ENCODE measurements at regions not wholly inside any gene's neighbourhood (a gene's known extent, or its start where the extent isn't known, plus 50 kb on each side); places are given as distances from the start of the nearest gene placed in this dataset.

- Histone ChIP-seq H3K27me3 (ENCODE audit: insufficient read depth, low read length) (no peaks in the 10 kb centered on the region), H3K4me3 (ENCODE audit: low read length) (no peak overlapping the region), H3K9me3 (ENCODE audit: insufficient read depth, low read depth, low read length) (no peaks in the 10 kb centered on the region), H3K27ac (ENCODE audit: low read depth, low read length) (no peak overlapping the region), H3K4me1 (ENCODE audit: insufficient read depth, low read length) (no peaks in the 10 kb centered on the region), H3K36me3 (ENCODE audit: insufficient read depth, low read length) (no peaks in the 10 kb centered on the region), H3K9ac (ENCODE audit: low read depth, low read length) (no peak overlapping the region)
- 93% methylated on average over 3 of the region's 3 CpGs for whole genome bisulfite sequencing
Measured at GRCh38 chr20:7458459-7458858, 481.8 kb downstream of the HAO1 start.

- H3K4me3 ChIP-seq (ENCODE audit: low read length): no peak overlapping the region
- 83% methylated on average over 1 of the region's 1 CpG for WGBS
Measured at GRCh38 chr20:7459083-7459482, 481.2 kb downstream of the HAO1 start.

GRCh38 chr20:7463290-7463689 lies 477.0 kb downstream of the HAO1 start:
- Histone ChIP-seq H3K36me3 (ENCODE audit: insufficient read depth, low read length) (no peaks in the 10 kb centered on the region), H3K9me3 (ENCODE audit: insufficient read depth, low read depth, low read length) (no peaks in the 10 kb centered on the region), H3K4me3 (ENCODE audit: low read length) (no peak overlapping the region), H3K27ac (ENCODE audit: low read depth, low read length) (no peak overlapping the region), H3K9ac (ENCODE audit: low read depth, low read length) (no peak overlapping the region), H3K27me3 (ENCODE audit: insufficient read depth, low read length) (no peaks in the 10 kb centered on the region), H3K4me1 (ENCODE audit: insufficient read depth, low read length) (no peaks in the 10 kb centered on the region)
- WGBS: no CpG with 5 or more reads among the region's 1 CpG

More at GRCh38 chr20:7459083-7459482, 481.2 kb downstream of the HAO1 start:
- no peaks in the 10 kb centered on the region for H3K9me3 ChIP-seq (ENCODE audit: insufficient read depth, low read depth, low read length)
- H3K27ac ChIP-seq (ENCODE audit: low read depth, low read length): no peak overlapping the region
- no peaks in the 10 kb centered on the region for H3K4me1 ChIP-seq (ENCODE audit: insufficient read depth, low read length)
- no peaks in the 10 kb centered on the region for H3K36me3 ChIP-seq (ENCODE audit: insufficient read depth, low read length)
- H3K9ac ChIP-seq (ENCODE audit: low read depth, low read length): no peak overlapping the region
- H3K27me3 ChIP-seq (ENCODE audit: insufficient read depth, low read length): no peaks in the 10 kb centered on the region

GRCh38 chr20:7470912-7471311 lies 469.3 kb downstream of the HAO1 start:
- H3K9ac ChIP-seq (ENCODE audit: low read depth, low read length): no peak overlapping the region
- H3K9me3 ChIP-seq (ENCODE audit: insufficient read depth, low read depth, low read length): no peaks in the 10 kb centered on the region
- H3K36me3 ChIP-seq (ENCODE audit: insufficient read depth, low read length): no peaks in the 10 kb centered on the region
- no peak overlapping the region for H3K4me3 ChIP-seq (ENCODE audit: low read length)
- WGBS: 46% methylated on average over 2 of the region's 2 CpGs
- no peaks in the 10 kb centered on the region for H3K27me3 ChIP-seq (ENCODE audit: insufficient read depth, low read length)
- no peak overlapping the region for H3K27ac ChIP-seq (ENCODE audit: low read depth, low read length)
- H3K4me1 ChIP-seq (ENCODE audit: insufficient read depth, low read length): no peaks in the 10 kb centered on the region

GRCh38 chr20:7490288-7490687 lies 450.0 kb downstream of the HAO1 start:
- no peak overlapping the region for H3K27ac ChIP-seq (ENCODE audit: low read depth, low read length)
- no peak overlapping the region for H3K4me3 ChIP-seq (ENCODE audit: low read length)
- no peaks in the 10 kb centered on the region for H3K36me3 ChIP-seq (ENCODE audit: insufficient read depth, low read length)
- peaks cover 11% of the 10 kb centered on the region; the same call in 1 of the 2 replicates for H3K9me3 ChIP-seq (ENCODE audit: insufficient read depth, low read depth, low read length)
- no peaks in the 10 kb centered on the region for H3K27me3 ChIP-seq (ENCODE audit: insufficient read depth, low read length)
- peaks cover 9% of the 10 kb centered on the region; the same call in 1 of the 2 replicates for H3K4me1 ChIP-seq (ENCODE audit: insufficient read depth, low read length)
- no peak overlapping the region for H3K9ac ChIP-seq (ENCODE audit: low read depth, low read length)

- H3K9ac ChIP-seq (ENCODE audit: low read depth, low read length): no peak overlapping the region
- H3K27me3 ChIP-seq (ENCODE audit: insufficient read depth, low read length): no peaks in the 10 kb centered on the region
- WGBS: 68% methylated on average over 3 of the region's 3 CpGs
- peaks cover 11% of the 10 kb centered on the region; the same call in 1 of the 2 replicates for H3K9me3 ChIP-seq (ENCODE audit: insufficient read depth, low read depth, low read length)
- no peak overlapping the region for H3K27ac ChIP-seq (ENCODE audit: low read depth, low read length)
- no peaks in the 10 kb centered on the region for H3K36me3 ChIP-seq (ENCODE audit: insufficient read depth, low read length)
- peaks cover 9% of the 10 kb centered on the region; the same call in 1 of the 2 replicates for H3K4me1 ChIP-seq (ENCODE audit: insufficient read depth, low read length)
- H3K4me3 ChIP-seq (ENCODE audit: low read length): no peak overlapping the region
Measured at GRCh38 chr20:7492257-7492656, 448.0 kb downstream of the HAO1 start.

GRCh38 chr20:7493311-7493710 lies 446.9 kb downstream of the HAO1 start:
- H3K9me3 ChIP-seq (ENCODE audit: insufficient read depth, low read depth, low read length): peaks cover 11% of the 10 kb centered on the region; the same call in 1 of the 2 replicates
- no peak overlapping the region for H3K27ac ChIP-seq (ENCODE audit: low read depth, low read length)
- no peak overlapping the region for H3K4me3 ChIP-seq (ENCODE audit: low read length)
- H3K27me3 ChIP-seq (ENCODE audit: insufficient read depth, low read length): no peaks in the 10 kb centered on the region
- H3K36me3 ChIP-seq (ENCODE audit: insufficient read depth, low read length): no peaks in the 10 kb centered on the region
- peaks cover 9% of the 10 kb centered on the region; the same call in 1 of the 2 replicates for H3K4me1 ChIP-seq (ENCODE audit: insufficient read depth, low read length)
- WGBS: no CpG with 5 or more reads among the region's 2 CpGs
- H3K9ac ChIP-seq (ENCODE audit: low read depth, low read length): no peak overlapping the region

- Histone ChIP-seq H3K27me3 (ENCODE audit: insufficient read depth, low read length) (no peaks in the 10 kb centered on the region), H3K9ac (ENCODE audit: low read depth, low read length) (no peak overlapping the region), H3K36me3 (ENCODE audit: insufficient read depth, low read length) (no peaks in the 10 kb centered on the region), H3K4me3 (ENCODE audit: low read length) (no peak overlapping the region), H3K4me1 (ENCODE audit: insufficient read depth, low read length) (peaks cover 9% of the 10 kb centered on the region; the same call in 1 of the 2 replicates), H3K9me3 (ENCODE audit: insufficient read depth, low read depth, low read length) (peaks cover 11% of the 10 kb centered on the region; the same call in 1 of the 2 replicates), H3K27ac (ENCODE audit: low read depth, low read length) (no peak overlapping the region)
- WGBS: 96% methylated on average over 4 of the region's 4 CpGs
Measured at GRCh38 chr20:7496394-7496991, 443.8 kb downstream of the HAO1 start.

GRCh38 chr20:7497985-7498384 lies 442.3 kb downstream of the HAO1 start:
- 89% methylated on average over 1 of the region's 1 CpG for WGBS
- H3K36me3 ChIP-seq (ENCODE audit: insufficient read depth, low read length): no peaks in the 10 kb centered on the region

GRCh38 chr20:7499201-7499600 lies 441.1 kb downstream of the HAO1 start:
- H3K4me3 ChIP-seq (ENCODE audit: low read length): no peak overlapping the region
- H3K27ac ChIP-seq (ENCODE audit: low read depth, low read length): no peak overlapping the region
- H3K27me3 ChIP-seq (ENCODE audit: insufficient read depth, low read length): no peaks in the 10 kb centered on the region
- no peak overlapping the region for H3K9ac ChIP-seq (ENCODE audit: low read depth, low read length)
- peaks cover 3% of the 10 kb centered on the region; the same call in 1 of the 2 replicates for H3K4me1 ChIP-seq (ENCODE audit: insufficient read depth, low read length)
- H3K9me3 ChIP-seq (ENCODE audit: insufficient read depth, low read depth, low read length): peaks cover 6% of the 10 kb centered on the region; the same call in 1 of the 2 replicates
- no peaks in the 10 kb centered on the region for H3K36me3 ChIP-seq (ENCODE audit: insufficient read depth, low read length)

More at GRCh38 chr20:7497985-7498384, 442.3 kb downstream of the HAO1 start:
- no peak overlapping the region for H3K9ac ChIP-seq (ENCODE audit: low read depth, low read length)
- H3K9me3 ChIP-seq (ENCODE audit: insufficient read depth, low read depth, low read length): peaks cover 11% of the 10 kb centered on the region; the same call in 1 of the 2 replicates
- H3K4me1 ChIP-seq (ENCODE audit: insufficient read depth, low read length): no peaks in the 10 kb centered on the region
- H3K27ac ChIP-seq (ENCODE audit: low read depth, low read length): no peak overlapping the region
- no peaks in the 10 kb centered on the region for H3K27me3 ChIP-seq (ENCODE audit: insufficient read depth, low read length)
- no peak overlapping the region for H3K4me3 ChIP-seq (ENCODE audit: low read length)

GRCh38 chr20:7500231-7500663 lies 440.0 kb downstream of the HAO1 start:
- no CpG with 5 or more reads among the region's 1 CpG for WGBS
- H3K27ac ChIP-seq (ENCODE audit: low read depth, low read length): no peak overlapping the region
- no peak overlapping the region for H3K9ac ChIP-seq (ENCODE audit: low read depth, low read length)
- no peak overlapping the region for H3K4me3 ChIP-seq (ENCODE audit: low read length)
- no peaks in the 10 kb centered on the region for H3K36me3 ChIP-seq (ENCODE audit: insufficient read depth, low read length)
- no peaks in the 10 kb centered on the region for H3K27me3 ChIP-seq (ENCODE audit: insufficient read depth, low read length)
- H3K4me1 ChIP-seq (ENCODE audit: insufficient read depth, low read length): peaks cover 3% of the 10 kb centered on the region; the same call in 1 of the 2 replicates
- no peaks in the 10 kb centered on the region for H3K9me3 ChIP-seq (ENCODE audit: insufficient read depth, low read depth, low read length)

Data from HUES64 (cell line).